Amygdala (tissue), 56 donors: ENCODE measurements at regions not wholly inside any gene's neighbourhood (a gene's known extent, or its start where the extent isn't known, plus 50 kb on each side); places are given as distances from the start of the nearest gene placed in this dataset.
"Not testable (repeated sequence)": the region's sequence is repeated elsewhere in the genome, so short reads cannot be mapped to it uniquely, and the experiment has no call there.

Experiments
- DNase-seq, 56 donors: peaks; one replicate each; lab custom pipeline; 2025; lab: John Stamatoyannopoulos, UW

GRCh38 chr12:31828071-31828470, 99.2 kb upstream of the AMN1 start:
- DNase-seq, result no peak

GRCh38 chr12:31822761-31823160, 93.9 kb upstream of the AMN1 start:
- no peak for DNase-seq

- no peak for DNase-seq
Observed at GRCh38 chr12:31821484-31821883, 92.7 kb upstream of the AMN1 start.

GRCh38 chr12:31820832-31821231, 92.0 kb upstream of the AMN1 start:
- DNase-seq, result no peak

- no peak for DNase-seq
Observed at GRCh38 chr12:31819427-31819826, 90.6 kb upstream of the AMN1 start.

- DNase-seq, result no peak
Observed at GRCh38 chr12:31818623-31819268, 89.9 kb upstream of the AMN1 start.

GRCh38 chr12:31817120-31817519, 88.3 kb upstream of the AMN1 start:
- no peak for DNase-seq

- no peak for DNase-seq
Observed at GRCh38 chr12:31815096-31815495, 86.3 kb upstream of the AMN1 start.

GRCh38 chr12:31813305-31813704, 84.5 kb upstream of the AMN1 start:
- DNase-seq, result no peak

GRCh38 chr12:31807773-31808097, 78.9 kb upstream of the AMN1 start:
- DNase-seq, result no peak

GRCh38 chr12:31807081-31807772, 78.4 kb upstream of the AMN1 start:
- DNase-seq, result not testable (repeated sequence)

- not testable (repeated sequence) for DNase-seq
Observed at GRCh38 chr12:31805681-31806080, 76.9 kb upstream of the AMN1 start.

GRCh38 chr12:31804707-31805106, 75.9 kb upstream of the AMN1 start:
- not testable (repeated sequence) for DNase-seq

- no peak for DNase-seq
Observed at GRCh38 chr12:31804185-31804504, 75.3 kb upstream of the AMN1 start.

- DNase-seq, result no peak
Observed at GRCh38 chr12:31803306-31804184, 74.7 kb upstream of the AMN1 start.

- no peak for DNase-seq
Observed at GRCh38 chr12:31801872-31802271, 73.1 kb upstream of the AMN1 start.

- no peak for DNase-seq
Observed at GRCh38 chr12:31797230-31797872, 68.5 kb upstream of the AMN1 start.

- DNase-seq, result no peak
Observed at GRCh38 chr12:31796270-31796951, 67.6 kb upstream of the AMN1 start.

GRCh38 chr12:31794745-31795144, 65.9 kb upstream of the AMN1 start:
- no peak for DNase-seq

- not testable (repeated sequence) for DNase-seq
Observed at GRCh38 chr12:31791265-31791664, 62.4 kb upstream of the AMN1 start.

- DNase-seq, result no peak
Observed at GRCh38 chr12:31790759-31791158, 61.9 kb upstream of the AMN1 start.
